SU-DHL-6 (cell line): ENCODE measurements at regions not wholly inside any gene's neighbourhood (a gene's known extent, or its start where the extent isn't known, plus 50 kb on each side); places are given as distances from the start of the nearest gene placed in this dataset.

Experiments
- CTCF ChIP-seq: fragments of 200-600 bp; sonication (generic); IDR thresholded peaks from one replicate; pipeline ENCODE4 v1.5.1; 2017; ENCODE audit warnings: antibody characterized with exemption, mild to moderate bottlenecking, low read length, moderate library complexity; ENCODE audit not compliant: insufficient read depth, poor library complexity, severe bottlenecking
- EZH2phosphoT487 ChIP-seq: fragments of 200-600 bp; sonication (generic), shearing (Covaris generic); conservative IDR thresholded peaks from 2 replicates; pipeline ENCODE4 v1.6.1; 2018; ENCODE audit warnings: mild to moderate bottlenecking, antibody characterized with exemption, low read length, moderate library complexity, mixed read lengths

DNA sequence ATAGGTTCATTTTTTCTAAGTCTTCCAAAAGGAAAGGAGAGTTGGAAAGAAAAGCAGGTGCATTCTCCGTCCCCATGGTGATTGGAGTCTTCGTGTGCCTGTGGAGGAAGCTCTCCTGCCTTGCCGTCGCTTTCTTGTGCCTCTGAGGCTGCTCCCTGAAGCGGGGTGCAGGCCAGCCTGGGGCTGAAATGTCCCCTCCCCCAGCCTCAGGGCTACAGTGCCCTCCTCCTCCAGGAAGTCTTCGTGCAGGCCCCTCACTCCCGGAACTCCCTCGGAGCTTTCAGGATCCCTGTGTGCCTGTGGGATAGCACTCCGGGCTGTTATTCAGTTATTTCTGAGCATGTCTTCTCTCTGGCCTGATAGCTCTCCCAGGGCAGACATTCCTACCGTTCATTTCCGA, 569.2 kb downstream of the VRK1 start:
- no peak for TF ChIP-seq CTCF
- no peak for TF ChIP-seq EZH2phosphoT487
